Cardiac muscle cell (in vitro differentiated cells and primary cell): ENCODE measurements at regions not wholly inside any gene's neighbourhood (a gene's known extent, or its start where the extent isn't known, plus 50 kb on each side); places are given as distances from the start of the nearest gene placed in this dataset.

Source experiments
- DNase-seq, 2 donors: peaks; one replicate each; pipeline versions ENCODE4 v3.0.0 to v3.0.0-alpha.2; 2010 to 2017; ENCODE audit warnings: low read depth in 1 of 2, low spot score in 1 of 2
- H3K27ac ChIP-seq: fragments of 200-600 bp; sonication (generic); 2 replicates; pipeline ENCODE4 v1.5.1; 2016
- H3K27me3 ChIP-seq: fragments of 200-600 bp; sonication (generic); 2 replicates; pipeline ENCODE4 v1.6.0; 2016; ENCODE audit warnings: control low read depth
- H3K36me3 ChIP-seq: fragments of 200-600 bp; sonication (generic); 2 replicates; pipeline ENCODE4 v1.5.1; 2016; ENCODE audit warnings: control low read depth
- H3K4me1 ChIP-seq: fragments of 200-600 bp; sonication (generic); 2 replicates; pipeline ENCODE4 v1.8.1; 2017; ENCODE audit warnings: low read depth, mild to moderate bottlenecking, mixed run types
- H3K4me3 ChIP-seq: fragments of 200-600 bp; sonication (generic); 2 replicates; pipeline ENCODE4 v1.5.1; 2016; ENCODE audit warnings: mild to moderate bottlenecking
- H3K9me3 ChIP-seq: fragments of 200-600 bp; sonication (generic); 2 replicates; pipeline ENCODE4 v1.5.1; 2017; ENCODE audit warnings: low read depth, mild to moderate bottlenecking, control low read depth
- CTCF ChIP-seq: IDR thresholded peaks from 2 replicates; pipeline ENCODE4 v1.5.1; 2012; ENCODE audit warnings: low read depth, mild to moderate bottlenecking, low read length

DNA sequence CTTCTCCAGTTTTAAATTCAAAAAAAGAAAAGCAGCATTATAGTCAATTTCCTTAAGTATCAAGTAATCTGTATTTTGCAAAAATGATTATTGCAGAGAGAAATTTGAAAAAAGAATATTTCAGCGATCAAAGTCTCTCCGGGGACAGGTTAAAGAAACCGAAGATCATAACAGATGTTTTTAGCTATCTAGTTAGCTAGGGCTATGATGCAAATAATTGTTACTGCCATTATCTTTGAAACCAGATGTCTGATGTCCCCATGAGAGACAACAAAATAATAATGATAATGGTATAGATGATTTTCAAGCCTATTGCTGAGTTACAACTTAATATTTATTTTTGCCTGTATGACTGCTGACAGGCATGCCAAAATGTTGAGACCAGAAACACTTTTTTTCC lies 1326.0 kb downstream of the PLA2G4A start:
- Histone ChIP-seq H3K27me3 (no peaks in the 10 kb centered on the region), H3K4me3 (no peak overlapping the region), H3K27ac (no peak overlapping the region), H3K36me3 (no peaks in the 10 kb centered on the region), H3K9me3 (no peaks in the 10 kb centered on the region), H3K4me1 (no peaks in the 10 kb centered on the region)
- TF ChIP-seq CTCF: no peak
- no peak for DNase-seq

- Histone ChIP-seq H3K9me3 (no peaks in the 10 kb centered on the region), H3K36me3 (no peaks in the 10 kb centered on the region), H3K4me1 (no peaks in the 10 kb centered on the region), H3K27ac (no peak overlapping the region), H3K4me3 (no peak overlapping the region), H3K27me3 (no peaks in the 10 kb centered on the region)
- DNase-seq: no peak
- no peak for TF ChIP-seq CTCF
Observed at GRCh38 chr1:188155261-188155660, 1326.5 kb downstream of the PLA2G4A start.

GRCh38 chr1:188164459-188164858 lies 1335.7 kb downstream of the PLA2G4A start:
- Histone ChIP-seq H3K27me3 (no peaks in the 10 kb centered on the region), H3K9me3 (no peaks in the 10 kb centered on the region), H3K4me1 (no peaks in the 10 kb centered on the region), H3K36me3 (no peaks in the 10 kb centered on the region), H3K27ac (no peak overlapping the region), H3K4me3 (no peak overlapping the region)
- no peak for DNase-seq
- TF ChIP-seq CTCF: no peak

GRCh38 chr1:188166654-188167053 lies 1337.9 kb downstream of the PLA2G4A start:
- no peak for DNase-seq
- no peaks in the 10 kb centered on the region for H3K9me3 ChIP-seq
- no peaks in the 10 kb centered on the region for H3K4me1 ChIP-seq
- H3K27me3 ChIP-seq: no peaks in the 10 kb centered on the region
- H3K36me3 ChIP-seq: no peaks in the 10 kb centered on the region
- no peak overlapping the region for H3K4me3 ChIP-seq
- H3K27ac ChIP-seq: no peak overlapping the region
- TF ChIP-seq CTCF: no peak

DNA sequence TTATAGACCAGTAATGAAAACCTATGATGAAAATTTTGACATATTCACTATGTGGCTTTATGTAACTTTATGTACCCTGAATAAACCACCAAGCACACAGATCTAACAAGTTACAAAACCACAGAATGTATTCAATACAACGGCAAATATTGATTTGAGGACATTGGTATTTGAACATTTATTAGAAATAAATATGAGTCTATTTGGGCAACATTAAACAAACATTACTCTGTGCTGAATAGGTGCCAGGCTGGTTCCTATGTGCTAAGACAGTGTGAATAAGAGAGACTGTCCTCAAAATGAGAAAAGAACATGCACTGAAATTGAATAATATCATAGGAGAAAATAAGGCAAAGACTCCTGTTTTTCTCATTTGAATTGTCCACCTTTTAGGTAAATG lies 1341.2 kb downstream of the PLA2G4A start:
- Histone ChIP-seq H3K27me3 (no peaks in the 10 kb centered on the region), H3K9me3 (no peaks in the 10 kb centered on the region), H3K4me1 (no peaks in the 10 kb centered on the region), H3K4me3 (no peak overlapping the region), H3K36me3 (no peaks in the 10 kb centered on the region), H3K27ac (no peak overlapping the region)
- DNase-seq: no peak
- TF ChIP-seq CTCF: no peak

- Histone ChIP-seq H3K27me3 (no peaks in the 10 kb centered on the region), H3K9me3 (no peaks in the 10 kb centered on the region), H3K27ac (no peak overlapping the region), H3K4me1 (no peaks in the 10 kb centered on the region), H3K36me3 (no peaks in the 10 kb centered on the region), H3K4me3 (no peak overlapping the region)
- no peak for TF ChIP-seq CTCF
- no peak for DNase-seq
Observed at GRCh38 chr1:188170411-188170810, 1341.7 kb downstream of the PLA2G4A start.
